ENCODE measurements at regions not wholly inside any gene's neighbourhood (a gene's known extent, or its start where the extent isn't known, plus 50 kb on each side); places are given as distances from the start of the nearest gene placed in this dataset.
"Not testable (repeated sequence)": the region's sequence is repeated elsewhere in the genome, so short reads cannot be mapped to it uniquely, and the experiment has no call there.

DNA sequence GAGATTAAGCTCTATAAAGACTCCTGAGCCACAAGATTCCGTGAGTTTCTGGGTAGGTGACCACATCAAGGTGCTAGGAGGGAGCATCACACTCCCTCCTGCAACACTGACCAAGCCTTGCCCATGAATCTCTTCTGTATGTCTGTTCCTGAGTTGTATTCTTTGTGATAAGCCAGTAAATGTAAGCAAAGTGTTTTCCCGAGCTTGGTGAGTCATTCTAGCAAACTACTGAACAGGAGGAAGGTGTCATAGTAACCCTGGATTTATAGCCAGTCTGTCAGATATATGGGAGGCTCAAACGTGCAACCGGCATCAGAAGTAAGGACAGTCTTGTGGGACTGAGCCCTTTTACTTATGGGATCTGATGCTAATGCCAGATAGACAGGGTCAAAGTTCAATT is 346.1 kb upstream of the KYNU start:
- Histone ChIP-seq H3K9me3 (replicated peaks; ENCODE audit: control insufficient read depth, low read depth, low read length) (no peaks in the 10 kb centered on the region), H3K27ac (ENCODE audit: low read length) (no peak overlapping the region), H3K27me3 (ENCODE audit: control insufficient read depth, insufficient read depth, low read length) (no peaks in the 10 kb centered on the region), H3K4me3 (ENCODE audit: low read length) (no peak overlapping the region), H3K4me1 (ENCODE audit: control insufficient read depth, insufficient read depth, low read length) (no peaks in the 10 kb centered on the region), H3K36me3 (ENCODE audit: control insufficient read depth, insufficient read depth, low read length) (no peaks in the 10 kb centered on the region)
- DNase-seq = no peak
- WGBS (ENCODE audit: insufficient coverage) = 19% methylated on average over 4 of the region's 4 CpGs

DNA sequence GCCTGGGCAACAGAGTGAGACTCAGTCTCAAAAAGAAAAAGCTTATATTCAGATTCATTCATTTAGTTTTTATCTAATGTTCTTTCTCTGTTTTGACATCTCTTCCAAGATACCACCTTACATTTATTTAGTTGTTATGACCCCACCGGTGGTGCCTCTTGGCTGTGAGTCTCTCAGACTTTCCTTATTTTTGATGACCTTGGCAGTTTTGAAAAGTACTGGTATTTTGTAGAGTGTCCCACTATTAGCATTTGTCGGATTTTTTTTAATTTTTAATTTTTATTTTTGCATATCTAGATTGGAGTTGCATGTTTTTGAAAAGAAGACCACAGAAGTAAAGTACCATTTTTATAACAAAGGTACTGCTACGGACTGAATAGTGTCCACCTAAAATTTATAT is 351.7 kb upstream of the KYNU start:
- WGBS (ENCODE audit: insufficient coverage) = 100% methylated on average over 1 of the region's 3 CpGs
- Histone ChIP-seq H3K36me3 (ENCODE audit: control insufficient read depth, insufficient read depth, low read length) (no peaks in the 10 kb centered on the region), H3K27ac (ENCODE audit: low read length) (no peak overlapping the region), H3K4me3 (ENCODE audit: low read length) (no peak overlapping the region), H3K9me3 (replicated peaks; ENCODE audit: control insufficient read depth, low read depth, low read length) (no peaks in the 10 kb centered on the region), H3K27me3 (ENCODE audit: control insufficient read depth, insufficient read depth, low read length) (no peaks in the 10 kb centered on the region), H3K4me1 (ENCODE audit: control insufficient read depth, insufficient read depth, low read length) (no peaks in the 10 kb centered on the region)
- no peak for DNase-seq

DNA sequence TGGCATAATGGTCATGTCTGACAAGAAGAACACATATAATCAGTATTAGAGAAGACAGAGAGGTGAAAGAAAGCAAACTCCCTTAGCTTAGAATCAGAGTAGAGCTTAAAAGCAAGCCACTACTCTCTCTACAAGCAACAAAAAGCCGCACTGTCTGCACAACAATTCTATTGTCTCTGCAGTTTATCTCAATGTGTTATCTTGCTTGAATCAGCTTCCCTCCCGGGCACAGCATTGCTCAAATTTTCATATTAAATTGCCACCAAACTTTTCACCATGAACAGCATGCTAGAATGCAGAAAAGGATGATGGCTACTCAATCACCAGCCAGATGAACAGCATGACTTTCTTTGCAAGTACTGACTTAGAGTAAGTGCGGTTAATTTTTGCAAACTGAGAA is 356.0 kb upstream of the KYNU start:
- no peaks in the 10 kb centered on the region for H3K9me3 ChIP-seq (replicated peaks; ENCODE audit: control insufficient read depth, low read depth, low read length)
- no peak overlapping the region for H3K4me3 ChIP-seq (ENCODE audit: low read length)
- H3K27me3 ChIP-seq (ENCODE audit: control insufficient read depth, insufficient read depth, low read length) = no peaks in the 10 kb centered on the region
- no peaks in the 10 kb centered on the region for H3K36me3 ChIP-seq (ENCODE audit: control insufficient read depth, insufficient read depth, low read length)
- WGBS (ENCODE audit: insufficient coverage) = 81% methylated on average over 2 of the region's 3 CpGs
- H3K27ac ChIP-seq (ENCODE audit: low read length) = no peak overlapping the region
- no peak for DNase-seq
- no peaks in the 10 kb centered on the region for H3K4me1 ChIP-seq (ENCODE audit: control insufficient read depth, insufficient read depth, low read length)

DNA sequence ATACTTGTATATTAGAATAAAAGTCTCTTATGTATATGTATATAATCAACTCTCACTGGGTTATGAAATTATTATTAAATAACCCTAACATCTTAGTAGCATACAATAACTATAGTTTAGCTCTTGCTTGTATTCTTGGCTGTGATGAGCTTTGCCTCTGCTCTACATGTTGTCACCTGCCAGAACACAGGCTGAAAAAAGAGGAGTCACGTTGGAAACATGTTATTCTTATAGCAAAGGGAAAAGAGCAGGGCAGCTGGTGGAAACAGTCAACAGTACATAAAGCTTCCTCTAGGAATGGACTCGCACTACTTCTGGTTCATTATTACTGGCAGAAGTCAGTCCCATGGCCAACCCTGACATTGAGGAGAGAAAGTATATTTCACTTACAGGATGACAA is 362.0 kb upstream of the KYNU start:
- H3K9me3 ChIP-seq (replicated peaks; ENCODE audit: control insufficient read depth, low read depth, low read length) = no peaks in the 10 kb centered on the region
- H3K4me1 ChIP-seq (ENCODE audit: control insufficient read depth, insufficient read depth, low read length) = no peaks in the 10 kb centered on the region
- DNase-seq = no peak
- H3K36me3 ChIP-seq (ENCODE audit: control insufficient read depth, insufficient read depth, low read length) = no peaks in the 10 kb centered on the region
- no peak overlapping the region for H3K27ac ChIP-seq (ENCODE audit: low read length)
- H3K27me3 ChIP-seq (ENCODE audit: control insufficient read depth, insufficient read depth, low read length) = no peaks in the 10 kb centered on the region
- H3K4me3 ChIP-seq (ENCODE audit: low read length) = no peak overlapping the region
- WGBS (ENCODE audit: insufficient coverage) = 14% methylated on average over 1 of the region's 2 CpGs

DNA sequence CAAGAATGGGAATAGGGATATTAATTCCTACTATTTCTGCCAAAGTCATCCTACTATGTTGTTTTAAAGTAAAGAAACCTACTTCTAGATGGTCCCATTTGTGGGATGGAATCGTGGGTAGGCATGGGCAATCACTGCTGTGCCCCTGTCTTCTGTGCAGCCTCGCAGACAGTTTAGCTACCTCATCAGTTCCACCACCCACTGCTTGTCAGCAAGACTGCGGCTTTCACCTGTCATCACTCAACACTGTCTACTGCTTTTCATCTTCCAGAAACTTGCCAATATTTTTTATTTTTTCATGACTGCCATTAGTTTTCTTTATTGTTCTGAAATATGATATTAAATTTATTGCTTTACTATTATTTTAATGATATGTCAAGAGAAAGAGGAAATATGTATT is 368.1 kb upstream of the KYNU start:
- WGBS (ENCODE audit: insufficient coverage) = 20% methylated on average over 1 of the region's 3 CpGs
- DNase-seq = no peak

DNA sequence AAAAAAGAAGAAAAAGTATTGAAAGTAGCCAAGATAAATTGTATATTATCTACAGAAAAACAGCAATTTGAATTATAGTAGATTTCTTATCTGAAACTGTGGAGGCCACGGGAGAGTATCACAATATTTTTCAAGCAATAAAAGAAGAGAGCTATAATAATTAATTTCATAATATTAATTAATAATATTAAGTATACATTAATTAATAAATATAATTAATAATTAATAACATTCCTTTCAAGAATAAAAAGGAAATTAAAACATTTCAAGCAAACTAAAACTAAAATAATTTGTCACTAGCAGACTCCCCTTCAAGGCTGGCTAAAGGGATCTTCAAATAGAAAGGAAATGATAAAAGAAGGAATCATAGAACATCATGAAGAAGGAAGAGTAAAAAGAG is 372.7 kb upstream of the KYNU start:
- Histone ChIP-seq H3K36me3 (ENCODE audit: control insufficient read depth, insufficient read depth, low read length) (no peaks in the 10 kb centered on the region), H3K27me3 (ENCODE audit: control insufficient read depth, insufficient read depth, low read length) (no peaks in the 10 kb centered on the region), H3K9me3 (replicated peaks; ENCODE audit: control insufficient read depth, low read depth, low read length) (no peaks in the 10 kb centered on the region), H3K4me3 (ENCODE audit: low read length) (no peak overlapping the region), H3K4me1 (ENCODE audit: control insufficient read depth, insufficient read depth, low read length) (no peaks in the 10 kb centered on the region), H3K27ac (ENCODE audit: low read length) (no peak overlapping the region)
- no peak for DNase-seq
- WGBS (ENCODE audit: insufficient coverage) = no CpG with 5 or more reads among the region's 1 CpG

More for the DNA sequence above, 368.1 kb upstream of the KYNU start:
- Histone ChIP-seq H3K27ac (ENCODE audit: low read length) (no peak overlapping the region), H3K4me3 (ENCODE audit: low read length) (no peak overlapping the region), H3K27me3 (ENCODE audit: control insufficient read depth, insufficient read depth, low read length) (no peaks in the 10 kb centered on the region), H3K9me3 (replicated peaks; ENCODE audit: control insufficient read depth, low read depth, low read length) (no peaks in the 10 kb centered on the region), H3K4me1 (ENCODE audit: control insufficient read depth, insufficient read depth, low read length) (no peaks in the 10 kb centered on the region), H3K36me3 (ENCODE audit: control insufficient read depth, insufficient read depth, low read length) (no peaks in the 10 kb centered on the region)

DNA sequence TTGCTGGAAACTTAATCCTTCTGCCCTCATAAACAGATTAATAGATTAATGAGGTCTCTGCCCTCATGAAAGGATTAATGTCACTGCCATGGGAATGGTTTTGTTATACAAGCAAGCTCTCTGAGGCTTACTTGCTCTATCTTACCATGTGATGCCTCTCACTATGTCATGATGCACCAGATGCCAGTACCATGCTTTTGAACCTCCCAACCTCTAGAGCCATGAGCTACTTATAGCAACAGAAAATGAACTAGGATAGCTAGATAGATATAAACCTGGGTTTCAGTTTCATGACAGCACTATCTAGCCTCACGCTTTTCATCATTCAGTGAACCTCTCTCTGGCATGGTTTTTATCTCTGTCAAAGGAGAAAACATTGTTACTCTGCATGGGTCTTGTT is 371.6 kb upstream of the LRP1B start:
- Histone ChIP-seq H3K4me1 (ENCODE audit: control insufficient read depth, insufficient read depth, low read length) (no peaks in the 10 kb centered on the region), H3K9me3 (replicated peaks; ENCODE audit: control insufficient read depth, low read depth, low read length) (no peaks in the 10 kb centered on the region), H3K36me3 (ENCODE audit: control insufficient read depth, insufficient read depth, low read length) (no peaks in the 10 kb centered on the region), H3K4me3 (ENCODE audit: low read length) (no peak overlapping the region), H3K27ac (ENCODE audit: low read length) (no peak overlapping the region), H3K27me3 (ENCODE audit: control insufficient read depth, insufficient read depth, low read length) (no peaks in the 10 kb centered on the region)
- no CpG with 5 or more reads among the region's 1 CpG for WGBS (ENCODE audit: insufficient coverage)
- no peak for DNase-seq

DNA sequence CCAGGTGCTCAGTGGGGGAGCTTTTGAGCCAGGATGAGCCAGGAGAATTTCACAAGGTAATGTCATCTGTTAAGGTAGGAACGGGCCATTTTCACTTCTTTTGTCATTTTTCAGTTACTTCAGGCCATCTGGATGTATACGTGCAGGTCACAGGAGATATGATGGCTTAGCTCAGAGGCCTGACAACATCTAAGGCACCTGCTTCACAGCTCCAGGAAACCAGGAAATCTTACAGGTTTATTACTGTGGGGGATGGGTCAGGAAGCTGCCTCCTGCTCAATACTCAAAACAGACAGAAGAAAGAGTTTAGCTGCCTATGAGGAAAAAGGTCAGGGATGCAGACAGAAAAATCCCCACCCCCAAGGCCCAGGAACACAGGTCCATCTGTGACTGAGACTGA is 364.3 kb upstream of the LRP1B start:
- no peaks in the 10 kb centered on the region for H3K4me1 ChIP-seq (ENCODE audit: control insufficient read depth, insufficient read depth, low read length)
- H3K9me3 ChIP-seq (replicated peaks; ENCODE audit: control insufficient read depth, low read depth, low read length) = no peaks in the 10 kb centered on the region
- no peak overlapping the region for H3K27ac ChIP-seq (ENCODE audit: low read length)
- WGBS (ENCODE audit: insufficient coverage) = no CpG with 5 or more reads among the region's 2 CpGs
- no peak for DNase-seq
- no peaks in the 10 kb centered on the region for H3K36me3 ChIP-seq (ENCODE audit: control insufficient read depth, insufficient read depth, low read length)
- H3K4me3 ChIP-seq (ENCODE audit: low read length) = no peak overlapping the region
- H3K27me3 ChIP-seq (ENCODE audit: control insufficient read depth, insufficient read depth, low read length) = no peaks in the 10 kb centered on the region

DNA sequence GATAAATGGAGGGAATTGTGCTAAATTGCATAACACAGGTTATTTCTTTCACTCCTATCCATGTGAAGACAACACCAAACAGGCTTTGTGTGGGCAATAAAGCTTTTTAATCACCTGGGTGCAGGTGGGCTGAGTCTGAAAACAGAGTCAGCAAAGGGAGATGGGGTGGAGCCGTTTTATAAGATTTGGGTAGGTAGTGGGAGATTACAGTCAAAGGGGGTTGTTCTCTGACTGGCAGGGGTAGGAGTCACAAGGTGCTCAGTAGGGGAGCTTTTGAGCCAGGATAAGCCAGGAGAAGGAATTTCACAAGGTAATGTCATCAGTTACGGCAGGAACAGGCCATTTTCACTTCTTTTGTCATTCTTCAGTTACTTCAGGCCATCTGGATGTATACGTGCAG is 358.8 kb upstream of the LRP1B start:
- WGBS (ENCODE audit: insufficient coverage) = 54% methylated on average over 1 of the region's 3 CpGs
- not testable (repeated sequence) for H3K4me3 ChIP-seq (ENCODE audit: low read length); H3K36me3 ChIP-seq (ENCODE audit: control insufficient read depth, insufficient read depth, low read length)

DNA sequence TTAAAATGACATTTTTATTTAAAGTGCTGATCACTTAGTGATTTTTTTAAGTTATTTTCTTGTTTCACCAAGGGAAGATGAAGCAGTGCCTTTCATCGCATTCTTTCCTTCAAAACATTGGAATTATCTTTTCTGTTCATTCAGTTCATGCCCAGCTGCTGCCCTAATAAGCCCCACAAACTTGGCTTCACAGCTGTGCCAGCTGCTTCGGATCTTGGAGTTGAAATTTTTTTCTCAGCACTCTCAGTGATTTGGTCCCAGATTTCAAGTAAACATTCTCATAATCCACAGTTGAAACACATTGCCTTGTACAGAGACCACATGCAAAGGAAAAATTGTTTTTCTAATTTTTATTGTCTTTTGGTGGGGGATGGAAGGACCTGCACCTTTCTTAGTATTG is 353.3 kb upstream of the LRP1B start:
- Histone ChIP-seq H3K4me3 (ENCODE audit: low read length) (no peak overlapping the region), H3K36me3 (ENCODE audit: control insufficient read depth, insufficient read depth, low read length) (no peaks in the 10 kb centered on the region), H3K27me3 (ENCODE audit: control insufficient read depth, insufficient read depth, low read length) (no peaks in the 10 kb centered on the region), H3K4me1 (ENCODE audit: control insufficient read depth, insufficient read depth, low read length) (no peaks in the 10 kb centered on the region), H3K27ac (ENCODE audit: low read length) (no peak overlapping the region), H3K9me3 (replicated peaks; ENCODE audit: control insufficient read depth, low read depth, low read length) (peaks cover 4% of the 10 kb centered on the region)
- WGBS (ENCODE audit: insufficient coverage) = no CpG with 5 or more reads among the region's 2 CpGs
- DNase-seq = peak; percentile 78

More for the DNA sequence above, 358.8 kb upstream of the LRP1B start:
- H3K27ac ChIP-seq (ENCODE audit: low read length); DNase-seq; H3K9me3 ChIP-seq (replicated peaks; ENCODE audit: control insufficient read depth, low read depth, low read length); H3K27me3 ChIP-seq (ENCODE audit: control insufficient read depth, insufficient read depth, low read length); H3K4me1 ChIP-seq (ENCODE audit: control insufficient read depth, insufficient read depth, low read length): not testable (repeated sequence)

DNA sequence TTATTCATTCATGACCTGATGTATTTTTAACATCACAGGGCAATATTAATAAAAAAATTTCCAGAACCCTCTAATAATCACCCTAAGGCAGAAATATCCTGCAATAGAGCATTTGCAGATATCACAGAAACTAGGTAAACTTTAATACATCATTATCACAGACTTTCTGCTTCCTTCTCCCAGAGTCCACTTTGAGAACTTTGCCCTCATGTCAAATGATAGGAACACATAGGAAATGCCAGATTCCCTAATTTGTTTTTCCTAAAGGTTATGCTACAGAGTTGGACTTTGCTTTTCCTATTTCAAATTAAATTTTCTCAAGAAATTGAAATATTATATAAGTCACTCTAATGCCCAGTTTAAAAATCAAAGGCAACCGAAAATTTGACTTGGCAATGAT is 352.8 kb upstream of the LRP1B start:
- Histone ChIP-seq H3K4me1 (ENCODE audit: control insufficient read depth, insufficient read depth, low read length) (no peaks in the 10 kb centered on the region), H3K36me3 (ENCODE audit: control insufficient read depth, insufficient read depth, low read length) (no peaks in the 10 kb centered on the region), H3K27me3 (ENCODE audit: control insufficient read depth, insufficient read depth, low read length) (no peaks in the 10 kb centered on the region), H3K27ac (ENCODE audit: low read length) (no peak overlapping the region), H3K4me3 (ENCODE audit: low read length) (no peak overlapping the region), H3K9me3 (replicated peaks; ENCODE audit: control insufficient read depth, low read depth, low read length) (peaks cover 4% of the 10 kb centered on the region)
- DNase-seq = no peak
- no CpG with 5 or more reads among the region's 1 CpG for WGBS (ENCODE audit: insufficient coverage)
